ENCODE measurements at regions not wholly inside any gene's neighbourhood (a gene's known extent, or its start where the extent isn't known, plus 50 kb on each side); places are given as distances from the start of the nearest gene placed in this dataset.

- Histone ChIP-seq H3K9me3 (ENCODE audit: control insufficient read depth, insufficient read depth, low read depth, low read length) (no peaks in the 10 kb centered on the region), H3K27me3 (ENCODE audit: control insufficient read depth, insufficient read depth, low read length) (no peaks in the 10 kb centered on the region), H3K27ac (ENCODE audit: low read length) (no peak overlapping the region), H3K36me3 (ENCODE audit: control insufficient read depth, insufficient read depth, low read length) (no peaks in the 10 kb centered on the region), H3K4me3 (ENCODE audit: low read depth in 2 of 2, low read length in 2 of 2) (no peak overlapping the region), H3K4me1 (ENCODE audit: control insufficient read depth, insufficient read depth, low read length) (no peaks in the 10 kb centered on the region)
- DNase-seq (ENCODE audit: low read depth, low spot score) = no peak
- ChIA-PET CTCF (no interaction called here), POLR2A (no interaction called here)
- intact Hi-C loops (cut with micrococcal nuclease; ENCODE audit: unreplicated experiment) = no loop called here
- in situ Hi-C loops (cut with HindIII; ENCODE audit: low pct_unique_long_range_greater_than_20kb, low sequenced_read_pairs) = no loop called here
- TF ChIP-seq POLR2AphosphoS5 (IDR thresholded peaks at IDR 0.05; ENCODE audit: low read depth, low read length) = no peak
- TF ChIP-seq SIN3A (IDR thresholded peaks at IDR 0.05; ENCODE audit: borderline replicate concordance, insufficient read depth, low read depth, low read length) = no peak
- no peak for TF ChIP-seq CTCF (IDR thresholded peaks at IDR 0.05)
- TF ChIP-seq REST (IDR thresholded peaks at IDR 0.05; ENCODE audit: insufficient read depth in 1 of 2, low read depth in 2 of 2, low read length in 1 of 2) = no peak
- TF ChIP-seq TCF7L2 (IDR thresholded peaks at IDR 0.05; ENCODE audit: low read depth, low read length) = no peak
- no TSS peak for BruUV-seq (replicated peaks)
- ATAC-seq = no peak
Observed at GRCh38 chr5:87886164-87886563, 382.5 kb downstream of the TMEM161B start.

- ChIA-PET CTCF (no interaction called here), POLR2A (no interaction called here)
- no TSS peak for BruUV-seq (replicated peaks)
- Histone ChIP-seq H3K4me1 (ENCODE audit: control insufficient read depth, insufficient read depth, low read length) (no peaks in the 10 kb centered on the region), H3K4me3 (ENCODE audit: low read depth in 2 of 2, low read length in 2 of 2) (no peak overlapping the region), H3K27me3 (ENCODE audit: control insufficient read depth, insufficient read depth, low read length) (no peaks in the 10 kb centered on the region), H3K9me3 (ENCODE audit: control insufficient read depth, insufficient read depth, low read depth, low read length) (no peaks in the 10 kb centered on the region), H3K36me3 (ENCODE audit: control insufficient read depth, insufficient read depth, low read length) (no peaks in the 10 kb centered on the region), H3K27ac (ENCODE audit: low read length) (no peak overlapping the region)
- in situ Hi-C loops (cut with HindIII; ENCODE audit: low pct_unique_long_range_greater_than_20kb, low sequenced_read_pairs) (no loop called here), intact Hi-C loops (cut with micrococcal nuclease; ENCODE audit: unreplicated experiment) (no loop called here)
- no peak for TF ChIP-seq REST (IDR thresholded peaks at IDR 0.05; ENCODE audit: insufficient read depth in 1 of 2, low read depth in 2 of 2, low read length in 1 of 2)
- TF ChIP-seq CTCF (IDR thresholded peaks at IDR 0.05) = no peak
- no peak for TF ChIP-seq SIN3A (IDR thresholded peaks at IDR 0.05; ENCODE audit: borderline replicate concordance, insufficient read depth, low read depth, low read length)
- TF ChIP-seq TCF7L2 (IDR thresholded peaks at IDR 0.05; ENCODE audit: low read depth, low read length) = no peak
- TF ChIP-seq POLR2AphosphoS5 (IDR thresholded peaks at IDR 0.05; ENCODE audit: low read depth, low read length) = no peak
- ATAC-seq (no peak), DNase-seq (ENCODE audit: low read depth, low spot score) (no peak)
Observed at GRCh38 chr5:87885758-87886157, 382.9 kb downstream of the TMEM161B start.

Data from Panc1 (cell line).